SK-N-SH treated with all-trans-retinoic acid at 6 μM for 48 hours (cell line): ENCODE measurements at regions not wholly inside any gene's neighbourhood (a gene's known extent, or its start where the extent isn't known, plus 50 kb on each side); places are given as distances from the start of the nearest gene placed in this dataset.

Source experiments
- ATAC-seq: fragments of 200-7000 bp; cut with Tn5 transposase; 3 replicates; pipeline ENCODE4 v1.9.1; 2020; ENCODE audit warnings: mild to moderate bottlenecking, moderate library complexity
- ARNTL ChIP-seq: fragments of 450-650 bp; formaldehyde crosslinking; IDR thresholded peaks from 2 replicates; pipeline ENCODE4 v1.5.0; 2020; ENCODE audit warnings: low read depth, mild to moderate bottlenecking, moderate library complexity, borderline replicate concordance
- CSDC2 ChIP-seq: fragments of 250-450 bp; sonication (Bioruptor Pico); IDR thresholded peaks from 2 replicates; pipeline ENCODE4 v1.5.0; 2020; ENCODE audit warnings: mild to moderate bottlenecking, moderate library complexity
- ESRRG ChIP-seq: fragments of 250-450 bp; sonication (Bioruptor Pico); IDR thresholded peaks from 2 replicates; pipeline ENCODE4 v1.6.1; 2021; ENCODE audit warnings: mild to moderate bottlenecking
- GLIS3 ChIP-seq: fragments of 250-450 bp; sonication (Bioruptor Pico); IDR thresholded peaks from 2 replicates; pipeline ENCODE4 v1.5.0; 2020; ENCODE audit warnings: mild to moderate bottlenecking, moderate library complexity
- ISL1 ChIP-seq: fragments of 250-450 bp; sonication (Bioruptor Pico); IDR thresholded peaks from 2 replicates; pipeline ENCODE4 v2.1.2; 2022; ENCODE audit warnings: mild to moderate bottlenecking, moderate library complexity
- OSR1 ChIP-seq: fragments of 250-450 bp; sonication (Bioruptor Pico); IDR thresholded peaks from 2 replicates; pipeline ENCODE4 v1.8.0; 2022; ENCODE audit warnings: moderate library complexity, mild to moderate bottlenecking, inconsistent platforms
- PPARA ChIP-seq: fragments of 250-450 bp; sonication (Bioruptor Pico); IDR thresholded peaks from 2 replicates; pipeline ENCODE4 v1.5.0; 2020; ENCODE audit warnings: mild to moderate bottlenecking, borderline replicate concordance
- RARB ChIP-seq: fragments of 250-450 bp; sonication (Bioruptor Pico); IDR thresholded peaks from 2 replicates; pipeline ENCODE4 v1.8.0; 2021; ENCODE audit warnings: mild to moderate bottlenecking, moderate library complexity
- SNAI2 ChIP-seq: fragments of 250-450 bp; sonication (Bioruptor Pico); IDR thresholded peaks from 2 replicates; pipeline ENCODE4 v1.5.0; 2020; ENCODE audit warnings: mild to moderate bottlenecking, moderate library complexity
- TCF4 ChIP-seq: fragments of 250-450 bp; sonication (Bioruptor Pico); IDR thresholded peaks from 2 replicates; pipeline ENCODE4 v1.8.0; 2021; ENCODE audit warnings: mild to moderate bottlenecking, moderate library complexity, borderline replicate concordance
- TOX ChIP-seq: fragments of 250-450 bp; sonication (Bioruptor Pico); IDR thresholded peaks from 2 replicates; pipeline ENCODE4 v1.8.0; 2021; ENCODE audit warnings: mild to moderate bottlenecking, moderate library complexity, borderline replicate concordance
- ZC3H10 ChIP-seq: fragments of 250-450 bp; sonication (Bioruptor Pico); IDR thresholded peaks from 2 replicates; pipeline ENCODE4 v1.5.1; 2021; ENCODE audit warnings: mild to moderate bottlenecking, moderate library complexity
- ZFP3 ChIP-seq: fragments of 250-450 bp; sonication (Bioruptor Pico); IDR thresholded peaks from 2 replicates; pipeline ENCODE4 v1.5.0; 2020; ENCODE audit warnings: mild to moderate bottlenecking, moderate library complexity
- ZFP30 ChIP-seq: fragments of 450-650 bp; formaldehyde crosslinking; IDR thresholded peaks from 2 replicates; pipeline ENCODE4 v1.5.0; 2022; ENCODE audit warnings: mild to moderate bottlenecking, moderate library complexity
- ZNF565 ChIP-seq: fragments of 450-650 bp; formaldehyde crosslinking; conservative IDR thresholded peaks from 2 replicates; pipeline ENCODE4 v1.5.0; 2020; ENCODE audit warnings: low read depth, mild to moderate bottlenecking, moderate library complexity
- ZNF70 ChIP-seq: fragments of 450-650 bp; formaldehyde crosslinking; IDR thresholded peaks from 2 replicates; pipeline ENCODE4 v1.5.0; 2020; ENCODE audit warnings: mild to moderate bottlenecking, moderate library complexity
- ZNF8 ChIP-seq: fragments of 450-650 bp; formaldehyde crosslinking; IDR thresholded peaks from 2 replicates; pipeline ENCODE4 v1.5.0; 2020; ENCODE audit warnings: mild to moderate bottlenecking, moderate library complexity
- TF ChIP-seq, protein P1 (sequence below): fragments of 250-450 bp; sonication (Bioruptor Pico); IDR thresholded peaks from 2 replicates; pipeline ENCODE4 v1.8.0; 2021; ENCODE audit warnings: low read depth, mild to moderate bottlenecking, moderate library complexity, borderline replicate concordance
- TF ChIP-seq, protein P2 (sequence below): fragments of 250-450 bp; sonication (Bioruptor Pico); IDR thresholded peaks from 2 replicates; pipeline ENCODE4 v1.5.0; 2020; ENCODE audit warnings: mild to moderate bottlenecking, moderate library complexity
- TF ChIP-seq, protein P3 (sequence below): fragments of 250-450 bp; sonication (Bioruptor Pico); IDR thresholded peaks from 2 replicates; pipeline ENCODE4 v1.5.1; 2020; ENCODE audit warnings: low read depth, mild to moderate bottlenecking, moderate library complexity
- TF ChIP-seq, protein P4 (sequence below): fragments of 250-450 bp; sonication (Bioruptor Pico); IDR thresholded peaks from 2 replicates; pipeline ENCODE4 v1.5.1; 2021; ENCODE audit warnings: mild to moderate bottlenecking, moderate library complexity
- TF ChIP-seq, protein P5 (sequence below): fragments of 250-450 bp; sonication (Bioruptor Pico); IDR thresholded peaks from 2 replicates; pipeline ENCODE4 v1.8.0; 2020; ENCODE audit warnings: mild to moderate bottlenecking, moderate library complexity, borderline replicate concordance

DNA sequence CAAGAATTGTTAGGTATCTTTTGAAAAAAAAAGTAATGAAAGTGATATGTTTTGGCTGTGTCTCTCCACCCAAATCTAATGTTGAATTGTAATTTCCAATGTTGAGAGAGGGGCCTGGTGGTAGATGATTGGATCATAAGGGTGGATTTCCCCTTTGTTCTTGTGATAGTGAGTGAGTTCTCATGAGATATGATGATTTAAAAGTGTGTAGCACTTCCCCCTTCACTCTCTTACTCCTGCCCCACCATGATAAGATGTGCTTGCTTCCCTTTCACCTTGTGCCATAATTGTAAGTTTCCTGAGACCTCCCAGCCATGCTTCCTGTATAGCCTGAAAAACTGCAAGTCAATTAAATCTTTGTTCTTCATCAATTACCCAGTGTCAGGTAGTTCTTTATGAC lies 70.7 kb downstream of the XCL2 start:
- ATAC-seq, result no peak
- TF ChIP-seq TCF4 (CRISPR knock-in tag), result no peak
- no peak for TF ChIP-seq ZFP30 (CRISPR knock-in tag)
- TF ChIP-seq, protein P1, sequence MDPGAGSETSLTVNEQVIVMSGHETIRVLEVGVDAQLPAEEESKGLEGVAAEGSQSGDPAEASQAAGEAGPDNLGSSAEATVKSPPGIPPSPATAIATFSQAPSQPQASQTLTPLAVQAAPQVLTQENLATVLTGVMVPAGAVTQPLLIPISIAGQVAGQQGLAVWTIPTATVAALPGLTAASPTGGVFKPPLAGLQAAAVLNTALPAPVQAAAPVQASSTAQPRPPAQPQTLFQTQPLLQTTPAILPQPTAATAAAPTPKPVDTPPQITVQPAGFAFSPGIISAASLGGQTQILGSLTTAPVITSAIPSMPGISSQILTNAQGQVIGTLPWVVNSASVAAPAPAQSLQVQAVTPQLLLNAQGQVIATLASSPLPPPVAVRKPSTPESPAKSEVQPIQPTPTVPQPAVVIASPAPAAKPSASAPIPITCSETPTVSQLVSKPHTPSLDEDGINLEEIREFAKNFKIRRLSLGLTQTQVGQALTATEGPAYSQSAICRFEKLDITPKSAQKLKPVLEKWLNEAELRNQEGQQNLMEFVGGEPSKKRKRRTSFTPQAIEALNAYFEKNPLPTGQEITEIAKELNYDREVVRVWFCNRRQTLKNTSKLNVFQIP (CRISPR knock-in tag), result no peak
- TF ChIP-seq, protein P2, sequence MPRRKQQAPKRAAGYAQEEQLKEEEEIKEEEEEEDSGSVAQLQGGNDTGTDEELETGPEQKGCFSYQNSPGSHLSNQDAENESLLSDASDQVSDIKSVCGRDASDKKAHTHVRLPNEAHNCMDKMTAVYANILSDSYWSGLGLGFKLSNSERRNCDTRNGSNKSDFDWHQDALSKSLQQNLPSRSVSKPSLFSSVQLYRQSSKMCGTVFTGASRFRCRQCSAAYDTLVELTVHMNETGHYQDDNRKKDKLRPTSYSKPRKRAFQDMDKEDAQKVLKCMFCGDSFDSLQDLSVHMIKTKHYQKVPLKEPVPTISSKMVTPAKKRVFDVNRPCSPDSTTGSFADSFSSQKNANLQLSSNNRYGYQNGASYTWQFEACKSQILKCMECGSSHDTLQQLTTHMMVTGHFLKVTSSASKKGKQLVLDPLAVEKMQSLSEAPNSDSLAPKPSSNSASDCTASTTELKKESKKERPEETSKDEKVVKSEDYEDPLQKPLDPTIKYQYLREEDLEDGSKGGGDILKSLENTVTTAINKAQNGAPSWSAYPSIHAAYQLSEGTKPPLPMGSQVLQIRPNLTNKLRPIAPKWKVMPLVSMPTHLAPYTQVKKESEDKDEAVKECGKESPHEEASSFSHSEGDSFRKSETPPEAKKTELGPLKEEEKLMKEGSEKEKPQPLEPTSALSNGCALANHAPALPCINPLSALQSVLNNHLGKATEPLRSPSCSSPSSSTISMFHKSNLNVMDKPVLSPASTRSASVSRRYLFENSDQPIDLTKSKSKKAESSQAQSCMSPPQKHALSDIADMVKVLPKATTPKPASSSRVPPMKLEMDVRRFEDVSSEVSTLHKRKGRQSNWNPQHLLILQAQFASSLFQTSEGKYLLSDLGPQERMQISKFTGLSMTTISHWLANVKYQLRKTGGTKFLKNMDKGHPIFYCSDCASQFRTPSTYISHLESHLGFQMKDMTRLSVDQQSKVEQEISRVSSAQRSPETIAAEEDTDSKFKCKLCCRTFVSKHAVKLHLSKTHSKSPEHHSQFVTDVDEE (CRISPR knock-in tag), result no peak
- no peak for TF ChIP-seq ZNF70 (CRISPR knock-in tag)
- no peak for TF ChIP-seq OSR1 (CRISPR knock-in tag)
- TF ChIP-seq PPARA, result no peak
- TF ChIP-seq, protein P3, sequence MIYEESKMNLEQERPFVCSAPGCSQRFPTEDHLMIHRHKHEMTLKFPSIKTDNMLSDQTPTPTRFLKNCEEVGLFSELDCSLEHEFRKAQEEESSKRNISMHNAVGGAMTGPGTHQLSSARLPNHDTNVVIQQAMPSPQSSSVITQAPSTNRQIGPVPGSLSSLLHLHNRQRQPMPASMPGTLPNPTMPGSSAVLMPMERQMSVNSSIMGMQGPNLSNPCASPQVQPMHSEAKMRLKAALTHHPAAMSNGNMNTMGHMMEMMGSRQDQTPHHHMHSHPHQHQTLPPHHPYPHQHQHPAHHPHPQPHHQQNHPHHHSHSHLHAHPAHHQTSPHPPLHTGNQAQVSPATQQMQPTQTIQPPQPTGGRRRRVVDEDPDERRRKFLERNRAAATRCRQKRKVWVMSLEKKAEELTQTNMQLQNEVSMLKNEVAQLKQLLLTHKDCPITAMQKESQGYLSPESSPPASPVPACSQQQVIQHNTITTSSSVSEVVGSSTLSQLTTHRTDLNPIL, result no peak
- no peak for TF ChIP-seq GLIS3 (CRISPR knock-in tag)
- no peak for TF ChIP-seq CSDC2 (CRISPR knock-in tag)
- no peak for TF ChIP-seq ZNF8 (CRISPR knock-in tag)
- TF ChIP-seq, protein P4, sequence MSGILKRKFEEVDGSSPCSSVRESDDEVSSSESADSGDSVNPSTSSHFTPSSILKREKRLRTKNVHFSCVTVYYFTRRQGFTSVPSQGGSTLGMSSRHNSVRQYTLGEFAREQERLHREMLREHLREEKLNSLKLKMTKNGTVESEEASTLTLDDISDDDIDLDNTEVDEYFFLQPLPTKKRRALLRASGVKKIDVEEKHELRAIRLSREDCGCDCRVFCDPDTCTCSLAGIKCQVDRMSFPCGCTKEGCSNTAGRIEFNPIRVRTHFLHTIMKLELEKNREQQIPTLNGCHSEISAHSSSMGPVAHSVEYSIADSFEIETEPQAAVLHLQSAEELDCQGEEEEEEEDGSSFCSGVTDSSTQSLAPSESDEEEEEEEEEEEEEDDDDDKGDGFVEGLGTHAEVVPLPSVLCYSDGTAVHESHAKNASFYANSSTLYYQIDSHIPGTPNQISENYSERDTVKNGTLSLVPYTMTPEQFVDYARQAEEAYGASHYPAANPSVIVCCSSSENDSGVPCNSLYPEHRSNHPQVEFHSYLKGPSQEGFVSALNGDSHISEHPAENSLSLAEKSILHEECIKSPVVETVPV (CRISPR knock-in tag), result no peak
- TF ChIP-seq, protein P5, sequence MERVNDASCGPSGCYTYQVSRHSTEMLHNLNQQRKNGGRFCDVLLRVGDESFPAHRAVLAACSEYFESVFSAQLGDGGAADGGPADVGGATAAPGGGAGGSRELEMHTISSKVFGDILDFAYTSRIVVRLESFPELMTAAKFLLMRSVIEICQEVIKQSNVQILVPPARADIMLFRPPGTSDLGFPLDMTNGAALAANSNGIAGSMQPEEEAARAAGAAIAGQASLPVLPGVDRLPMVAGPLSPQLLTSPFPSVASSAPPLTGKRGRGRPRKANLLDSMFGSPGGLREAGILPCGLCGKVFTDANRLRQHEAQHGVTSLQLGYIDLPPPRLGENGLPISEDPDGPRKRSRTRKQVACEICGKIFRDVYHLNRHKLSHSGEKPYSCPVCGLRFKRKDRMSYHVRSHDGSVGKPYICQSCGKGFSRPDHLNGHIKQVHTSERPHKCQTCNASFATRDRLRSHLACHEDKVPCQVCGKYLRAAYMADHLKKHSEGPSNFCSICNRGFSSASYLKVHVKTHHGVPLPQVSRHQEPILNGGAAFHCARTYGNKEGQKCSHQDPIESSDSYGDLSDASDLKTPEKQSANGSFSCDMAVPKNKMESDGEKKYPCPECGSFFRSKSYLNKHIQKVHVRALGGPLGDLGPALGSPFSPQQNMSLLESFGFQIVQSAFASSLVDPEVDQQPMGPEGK (CRISPR knock-in tag), result no peak
- TF ChIP-seq ZNF565 (CRISPR knock-in tag), result no peak
- TF ChIP-seq SNAI2 (CRISPR knock-in tag), result no peak
- no peak for TF ChIP-seq RARB (CRISPR knock-in tag)
- TF ChIP-seq ZC3H10 (CRISPR knock-in tag), result no peak
- TF ChIP-seq ISL1 (CRISPR knock-in tag), result no peak
- no peak for TF ChIP-seq ESRRG (CRISPR knock-in tag)
- no peak for TF ChIP-seq ARNTL (CRISPR knock-in tag)
- TF ChIP-seq, all 23 proteins: peak for 0

DNA sequence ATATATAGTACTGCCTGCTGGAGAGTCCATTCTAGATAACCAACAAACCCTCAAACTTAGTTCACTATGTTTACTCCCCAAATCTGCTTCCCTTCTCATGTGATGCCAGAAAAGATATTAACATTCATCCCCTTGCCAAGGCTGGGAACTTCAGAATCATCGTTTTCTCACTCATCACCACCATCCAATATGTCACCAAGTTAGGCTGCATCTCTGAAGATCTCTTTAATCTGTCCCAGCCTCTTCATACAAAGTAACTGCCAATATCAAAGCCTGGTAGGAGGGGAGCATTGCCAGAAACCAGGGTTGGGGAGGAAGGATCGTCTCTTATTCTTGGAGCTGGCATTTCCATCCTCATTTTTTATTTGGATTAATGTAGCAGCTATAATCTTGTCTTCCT lies 71.6 kb downstream of the XCL2 start:
- ATAC-seq, result no peak
- no peak for TF ChIP-seq TOX (CRISPR knock-in tag)
- no peak for TF ChIP-seq ISL1 (CRISPR knock-in tag)
- TF ChIP-seq ZNF565 (CRISPR knock-in tag), result no peak
- no peak for TF ChIP-seq GLIS3 (CRISPR knock-in tag)

DNA sequence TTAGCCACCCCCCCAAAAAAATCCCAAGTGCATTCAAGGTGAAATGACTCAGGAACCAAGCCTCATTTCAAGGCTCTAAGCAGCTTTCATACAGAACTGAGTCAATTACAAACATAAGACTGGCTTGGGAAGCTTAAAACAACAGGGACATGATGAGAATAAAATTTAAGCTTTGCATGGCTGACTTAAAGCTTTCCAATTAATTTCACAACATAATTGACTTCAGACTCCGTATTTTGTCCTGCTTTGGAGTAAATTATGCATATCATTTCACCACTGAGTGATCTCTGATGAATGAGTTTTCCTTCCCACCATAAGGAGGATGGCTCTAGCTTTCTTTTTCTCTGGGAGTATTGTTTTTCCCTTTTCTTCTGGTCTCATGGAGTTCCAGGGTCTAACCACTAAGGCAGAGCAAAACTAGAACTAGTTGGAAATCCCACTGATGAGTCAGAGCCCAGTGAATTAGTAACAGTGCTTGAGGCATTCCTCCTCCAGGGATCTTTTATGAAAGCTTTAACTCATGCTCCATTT lies 72.8 kb downstream of the XCL2 start:
- TF ChIP-seq ZFP3 (CRISPR knock-in tag), result no peak
- peak; percentile 13; the same call in 1 of the 2 replicates for TF ChIP-seq TOX (CRISPR knock-in tag)
- ATAC-seq, result peak; percentile 72
